Endodermal cell (in vitro differentiated cells): ENCODE measurements at regions not wholly inside any gene's neighbourhood (a gene's known extent, or its start where the extent isn't known, plus 50 kb on each side); places are given as distances from the start of the nearest gene placed in this dataset.
"Not testable (repeated sequence)": the region's sequence is repeated elsewhere in the genome, so short reads cannot be mapped to it uniquely, and the experiment has no call there.

Experiments
- DNase-seq: peaks from one replicate; pipeline ENCODE4 v3.0.0-alpha.2; 2017
- H3K27ac ChIP-seq: 2 replicates; pipeline ENCODE4 v1.5.1; 2013; ENCODE audit warnings: mild to moderate bottlenecking, low read depth, low read length, moderate library complexity
- H3K27me3 ChIP-seq: 2 replicates; pipeline ENCODE4 v1.6.1; 2013; ENCODE audit warnings: mild to moderate bottlenecking, low read length, moderate library complexity; ENCODE audit not compliant: insufficient read depth, control insufficient read depth, poor library complexity, severe bottlenecking
- H3K36me3 ChIP-seq: 2 replicates; pipeline ENCODE4 v1.7.0; 2013; ENCODE audit warnings: mild to moderate bottlenecking, low read length, moderate library complexity; ENCODE audit not compliant: control insufficient read depth, insufficient read depth
- H3K4me1 ChIP-seq: one replicate; pipeline ENCODE4 v1.7.0; 2013; ENCODE audit warnings: low read length; ENCODE audit not compliant: control insufficient read depth, insufficient read depth
- H3K4me3 ChIP-seq: 2 replicates; pipeline ENCODE4 v1.5.1; 2013; ENCODE audit warnings: mild to moderate bottlenecking, low read length, moderate library complexity
- H3K9ac ChIP-seq: 2 replicates; pipeline ENCODE4 v1.6.1; 2013; ENCODE audit warnings: mild to moderate bottlenecking, low read length, moderate library complexity; ENCODE audit not compliant: poor library complexity, severe bottlenecking; ENCODE audit errors: extremely low read depth
- H3K9me3 ChIP-seq: 2 replicates; pipeline ENCODE4 v1.6.1; 2013; ENCODE audit warnings: mild to moderate bottlenecking, low read length, moderate library complexity; ENCODE audit not compliant: control insufficient read depth
- H3K27ac Mint-ChIP-seq: 2 replicates; pipeline ENCODE4 v1.8.0; 2020; ENCODE audit warnings: mixed read lengths
- H3K27me3 Mint-ChIP-seq: 2 replicates; pipeline ENCODE4 v1.8.0; 2021; ENCODE audit warnings: mild to moderate bottlenecking, mixed read lengths; ENCODE audit not compliant: insufficient read depth
- H3K36me3 Mint-ChIP-seq: 2 replicates; pipeline ENCODE4 v1.8.0; 2020; ENCODE audit warnings: low read depth, mixed read lengths
- H3K4me1 Mint-ChIP-seq: 2 replicates; pipeline ENCODE4 v1.8.0; 2020; ENCODE audit warnings: mixed read lengths
- H3K4me3 Mint-ChIP-seq: 2 replicates; pipeline ENCODE4 v1.8.0; 2020; ENCODE audit warnings: mild to moderate bottlenecking, moderate library complexity, mixed read lengths
- H3K9me3 Mint-ChIP-seq: 2 replicates; pipeline ENCODE4 v1.8.0; 2020; ENCODE audit warnings: mild to moderate bottlenecking, mixed read lengths
- WGBS, 2 experiments: methylation state at CpG; one replicate each; pipeline versions ENCODE4 v1.1.5 to v1.1.7; 2013; ENCODE audit warnings: missing lambda C conversion rate in 2 of 2, mixed read lengths in 1 of 2; ENCODE audit not compliant: insufficient coverage in 1 of 2, insufficient read length in 1 of 2; 5-methylcytosine and 5-hydroxymethylcytosine counted together
- TF ChIP-seq, protein P1 (sequence below): fragments of 200-600 bp; sonication (generic); conservative IDR thresholded peaks from 2 replicates; pipeline ENCODE4 v1.5.0; 2021; ENCODE audit warnings: antibody characterized with exemption, mild to moderate bottlenecking

DNA sequence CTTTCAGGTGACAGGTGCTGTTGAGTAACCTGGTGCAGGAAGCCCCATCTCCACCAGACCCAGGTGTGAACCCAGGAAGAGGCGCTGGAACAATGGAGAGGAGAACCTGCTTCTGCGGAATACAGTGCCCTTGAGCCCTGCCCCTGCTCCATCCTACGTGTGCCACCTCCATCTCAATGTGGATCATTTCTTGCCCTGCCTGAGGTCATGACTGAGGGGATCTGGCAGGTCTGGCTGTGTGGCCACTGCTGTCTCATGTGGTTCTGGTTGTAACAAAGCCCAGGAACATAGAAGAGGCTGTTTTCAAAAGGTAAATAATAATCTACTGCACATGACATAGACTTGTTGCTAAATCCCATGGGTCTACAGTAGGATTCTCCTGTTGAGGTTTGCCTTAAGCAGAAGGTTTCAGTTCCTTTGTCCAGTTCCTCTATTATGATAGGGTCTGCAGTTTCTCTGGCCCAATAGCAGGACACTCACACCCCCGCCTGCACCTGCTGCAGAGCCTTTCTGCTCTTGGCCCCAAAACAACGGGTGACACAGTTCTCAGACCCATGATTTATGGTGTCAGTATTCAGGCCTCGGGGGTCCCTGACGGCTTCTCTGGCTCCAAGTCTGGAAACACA is 113.5 kb upstream of the IGLL5 start:
- peaks cover 81% of the 10 kb centered on the region for H3K27me3 Mint-ChIP-seq

DNA sequence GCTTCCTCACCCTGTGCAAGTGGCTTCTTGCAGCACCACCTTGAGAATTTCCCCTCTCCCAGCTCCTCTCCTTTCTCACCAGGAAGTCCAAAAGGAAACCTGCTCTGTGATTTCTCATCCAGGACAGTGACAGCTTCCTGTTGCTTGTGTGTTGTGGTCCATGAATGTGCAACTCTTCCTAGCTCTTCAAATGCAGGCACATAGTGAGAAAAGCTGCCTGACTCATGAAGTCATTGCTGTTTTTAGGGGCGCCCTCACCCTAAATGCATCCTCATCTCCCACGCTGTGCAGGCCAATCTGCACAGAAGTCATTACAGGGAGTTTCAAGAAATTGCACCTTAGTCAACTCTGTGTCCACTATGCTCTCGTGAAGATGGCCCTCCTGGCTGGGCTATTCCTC is 112.9 kb upstream of the IGLL5 start:
- H3K4me1 Mint-ChIP-seq, H3K9me3 Mint-ChIP-seq, H3K36me3 ChIP-seq, H3K36me3 Mint-ChIP-seq, H3K27ac Mint-ChIP-seq, H3K4me1 ChIP-seq, H3K27ac ChIP-seq, DNase-seq, H3K9me3 ChIP-seq, H3K4me3 Mint-ChIP-seq, H3K4me3 ChIP-seq, H3K9ac ChIP-seq: not testable (repeated sequence)
- H3K27me3 Mint-ChIP-seq: peaks cover 80% of the 10 kb centered on the region
- WGBS, 2 experiments: 76 to 87% methylated on average over 3 of the region's 3 CpGs
- peaks cover 39% of the 10 kb centered on the region for H3K27me3 ChIP-seq

More for the DNA sequence above, 113.5 kb upstream of the IGLL5 start:
- TF ChIP-seq, protein P1, sequence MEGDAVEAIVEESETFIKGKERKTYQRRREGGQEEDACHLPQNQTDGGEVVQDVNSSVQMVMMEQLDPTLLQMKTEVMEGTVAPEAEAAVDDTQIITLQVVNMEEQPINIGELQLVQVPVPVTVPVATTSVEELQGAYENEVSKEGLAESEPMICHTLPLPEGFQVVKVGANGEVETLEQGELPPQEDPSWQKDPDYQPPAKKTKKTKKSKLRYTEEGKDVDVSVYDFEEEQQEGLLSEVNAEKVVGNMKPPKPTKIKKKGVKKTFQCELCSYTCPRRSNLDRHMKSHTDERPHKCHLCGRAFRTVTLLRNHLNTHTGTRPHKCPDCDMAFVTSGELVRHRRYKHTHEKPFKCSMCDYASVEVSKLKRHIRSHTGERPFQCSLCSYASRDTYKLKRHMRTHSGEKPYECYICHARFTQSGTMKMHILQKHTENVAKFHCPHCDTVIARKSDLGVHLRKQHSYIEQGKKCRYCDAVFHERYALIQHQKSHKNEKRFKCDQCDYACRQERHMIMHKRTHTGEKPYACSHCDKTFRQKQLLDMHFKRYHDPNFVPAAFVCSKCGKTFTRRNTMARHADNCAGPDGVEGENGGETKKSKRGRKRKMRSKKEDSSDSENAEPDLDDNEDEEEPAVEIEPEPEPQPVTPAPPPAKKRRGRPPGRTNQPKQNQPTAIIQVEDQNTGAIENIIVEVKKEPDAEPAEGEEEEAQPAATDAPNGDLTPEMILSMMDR: no peak
- no peaks in the 10 kb centered on the region for H3K36me3 ChIP-seq
- H3K4me3 ChIP-seq: no peak overlapping the region
- no peaks in the 10 kb centered on the region for H3K4me1 ChIP-seq
- DNase-seq: no peak
- no peak overlapping the region for H3K27ac ChIP-seq
- Mint-ChIP-seq H3K4me1 (peaks cover 5% of the 10 kb centered on the region), H3K4me3 (no peak overlapping the region), H3K36me3 (no peaks in the 10 kb centered on the region), H3K9me3 (no peaks in the 10 kb centered on the region), H3K27ac (no peak overlapping the region)
- H3K9ac ChIP-seq: no peak overlapping the region
- WGBS, 2 experiments: 88 to 93% methylated on average over 7 of the region's 7 CpGs
- H3K27me3 ChIP-seq: peaks cover 43% of the 10 kb centered on the region
- no peaks in the 10 kb centered on the region for H3K9me3 ChIP-seq

DNA sequence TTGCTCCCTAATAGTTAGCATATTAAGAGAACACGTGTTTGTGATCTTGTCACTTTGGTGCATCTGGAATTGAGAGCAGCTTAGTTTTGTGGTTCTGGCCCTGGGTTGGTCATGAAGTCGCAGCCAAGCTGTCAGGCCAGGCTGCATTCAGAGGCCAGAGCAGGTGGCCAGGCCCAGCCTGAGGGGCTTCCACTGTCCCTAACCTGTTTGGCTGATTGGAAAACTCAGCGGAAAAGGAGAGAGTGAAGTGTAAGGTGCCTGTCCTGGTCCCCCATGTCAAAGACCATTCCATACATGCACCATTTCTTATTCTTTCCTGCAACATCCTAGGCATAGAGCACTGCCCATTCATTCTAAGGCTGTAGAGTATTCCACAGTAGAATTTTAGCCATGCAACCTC is 111.5 kb upstream of the IGLL5 start:
- H3K9me3 Mint-ChIP-seq: no peaks in the 10 kb centered on the region
- Histone ChIP-seq H3K9ac (no peak overlapping the region), H3K9me3 (no peaks in the 10 kb centered on the region), H3K4me3 (no peak overlapping the region), H3K4me1 (no peaks in the 10 kb centered on the region), H3K27ac (no peak overlapping the region), H3K36me3 (no peaks in the 10 kb centered on the region), H3K27me3 (peaks cover 33% of the 10 kb centered on the region)
- H3K4me3 Mint-ChIP-seq: no peak overlapping the region
- H3K4me1 Mint-ChIP-seq: peaks cover 5% of the 10 kb centered on the region
- no peak for DNase-seq
- peaks cover 71% of the 10 kb centered on the region for H3K27me3 Mint-ChIP-seq
- TF ChIP-seq, protein P1: no peak
- H3K27ac Mint-ChIP-seq: no peak overlapping the region
- H3K36me3 Mint-ChIP-seq: no peaks in the 10 kb centered on the region
- WGBS, 2 experiments: 88% methylated on average over 3 of the region's 3 CpGs; no CpG with 5 or more reads in 1 of the 2 experiments

DNA sequence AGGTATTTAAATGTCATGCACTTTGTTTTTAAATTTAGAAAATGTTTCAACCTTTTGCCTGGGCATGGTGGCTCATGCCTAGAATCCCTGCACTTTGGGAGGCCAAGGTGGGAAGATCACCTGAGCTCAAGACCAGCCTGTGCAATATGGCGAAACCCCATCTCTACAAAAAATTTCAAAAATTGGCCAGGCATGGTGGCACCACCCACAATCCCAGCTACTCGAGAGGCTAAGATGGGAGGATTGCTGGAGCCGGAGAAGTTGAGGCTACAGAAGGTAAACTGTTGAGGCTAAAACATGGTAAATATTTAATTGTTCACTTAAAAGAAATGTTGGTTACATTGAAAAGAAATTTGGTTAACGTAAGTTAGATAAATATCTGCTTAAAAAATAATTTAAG is 108.4 kb upstream of the IGLL5 start:
- H3K27ac Mint-ChIP-seq: no peak overlapping the region
- peaks cover 66% of the 10 kb centered on the region for H3K27me3 Mint-ChIP-seq
- no peak overlapping the region for H3K4me3 Mint-ChIP-seq
- TF ChIP-seq, protein P1: no peak
- WGBS, 2 experiments: 87 to 93% methylated on average over 4 of the region's 4 CpGs
- H3K4me1 Mint-ChIP-seq: peaks cover 5% of the 10 kb centered on the region
- Histone ChIP-seq H3K9me3 (no peaks in the 10 kb centered on the region), H3K9ac (no peak overlapping the region), H3K27me3 (peaks cover 21% of the 10 kb centered on the region), H3K27ac (no peak overlapping the region), H3K36me3 (no peaks in the 10 kb centered on the region), H3K4me1 (no peaks in the 10 kb centered on the region), H3K4me3 (no peak overlapping the region)
- no peak for DNase-seq
- no peaks in the 10 kb centered on the region for H3K36me3 Mint-ChIP-seq
- no peaks in the 10 kb centered on the region for H3K9me3 Mint-ChIP-seq
